ENCODE measurements at regions not wholly inside any gene's neighbourhood (a gene's known extent, or its start where the extent isn't known, plus 50 kb on each side); places are given as distances from the start of the nearest gene placed in this dataset.
"Not testable (repeated sequence)": the region's sequence is repeated elsewhere in the genome, so short reads cannot be mapped to it uniquely, and the experiment has no call there.

DNA sequence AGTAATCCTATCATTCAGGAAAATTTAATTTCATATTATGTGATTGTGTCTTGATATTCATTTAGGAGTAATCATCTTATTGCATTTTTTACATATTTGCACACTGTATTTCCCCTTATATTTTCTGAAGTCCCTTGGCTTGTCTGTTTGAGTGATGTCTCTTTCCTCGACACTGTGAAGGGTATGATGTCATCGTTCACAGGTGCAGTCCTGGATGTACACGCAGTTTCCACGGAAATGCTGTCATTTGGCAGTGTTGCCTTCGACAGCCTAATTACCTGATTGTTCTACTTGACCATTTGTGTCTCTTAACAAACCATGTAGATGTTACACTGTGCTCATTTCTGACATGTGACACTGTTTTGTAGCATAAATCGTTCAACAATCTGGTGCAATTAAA lies 1277.0 kb downstream of the TMEM121 start:
- Histone ChIP-seq H3K9me3 (no peaks in the 10 kb centered on the region), H3K4me3 (no peak overlapping the region), H3K27ac (no peak overlapping the region), H3K36me3 (no peaks in the 10 kb centered on the region), H3K27me3 (no peaks in the 10 kb centered on the region), H3K4me1 (no peaks in the 10 kb centered on the region)
- TF ChIP-seq, protein P1, sequence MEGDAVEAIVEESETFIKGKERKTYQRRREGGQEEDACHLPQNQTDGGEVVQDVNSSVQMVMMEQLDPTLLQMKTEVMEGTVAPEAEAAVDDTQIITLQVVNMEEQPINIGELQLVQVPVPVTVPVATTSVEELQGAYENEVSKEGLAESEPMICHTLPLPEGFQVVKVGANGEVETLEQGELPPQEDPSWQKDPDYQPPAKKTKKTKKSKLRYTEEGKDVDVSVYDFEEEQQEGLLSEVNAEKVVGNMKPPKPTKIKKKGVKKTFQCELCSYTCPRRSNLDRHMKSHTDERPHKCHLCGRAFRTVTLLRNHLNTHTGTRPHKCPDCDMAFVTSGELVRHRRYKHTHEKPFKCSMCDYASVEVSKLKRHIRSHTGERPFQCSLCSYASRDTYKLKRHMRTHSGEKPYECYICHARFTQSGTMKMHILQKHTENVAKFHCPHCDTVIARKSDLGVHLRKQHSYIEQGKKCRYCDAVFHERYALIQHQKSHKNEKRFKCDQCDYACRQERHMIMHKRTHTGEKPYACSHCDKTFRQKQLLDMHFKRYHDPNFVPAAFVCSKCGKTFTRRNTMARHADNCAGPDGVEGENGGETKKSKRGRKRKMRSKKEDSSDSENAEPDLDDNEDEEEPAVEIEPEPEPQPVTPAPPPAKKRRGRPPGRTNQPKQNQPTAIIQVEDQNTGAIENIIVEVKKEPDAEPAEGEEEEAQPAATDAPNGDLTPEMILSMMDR (IDR thresholded peaks at IDR 0.05): no peak
- TF ChIP-seq POLR2A (IDR thresholded peaks at IDR 0.05): no peak
- intact Hi-C loops (cut with DNase I; ENCODE audit: low total_unique reads): no loop called here
- DNase-seq: no peak

DNA sequence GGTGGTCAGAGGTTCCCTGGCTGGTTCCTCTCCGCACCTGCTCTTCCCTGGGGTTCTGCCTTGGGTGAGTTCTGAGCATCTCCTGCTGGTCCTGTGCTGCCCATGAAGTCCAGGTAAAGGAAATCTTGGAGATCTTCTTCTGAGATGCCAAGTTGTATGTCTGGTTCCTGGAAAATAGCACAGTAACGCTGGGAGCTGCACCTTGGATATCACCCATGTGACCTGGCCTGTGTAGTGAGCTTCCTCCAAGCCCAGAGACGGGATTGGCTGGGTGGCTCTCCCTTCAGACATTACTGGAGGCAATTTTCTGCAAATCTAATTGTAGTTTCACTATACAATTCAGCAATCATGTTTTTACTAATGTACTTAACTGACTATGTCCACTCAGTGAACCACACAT lies 1281.1 kb downstream of the TMEM121 start:
- H3K27me3 ChIP-seq: no peaks in the 10 kb centered on the region
- H3K4me3 ChIP-seq: no peak overlapping the region
- no peak overlapping the region for H3K27ac ChIP-seq
- no peaks in the 10 kb centered on the region for H3K4me1 ChIP-seq
- no peaks in the 10 kb centered on the region for H3K36me3 ChIP-seq
- H3K9me3 ChIP-seq: no peaks in the 10 kb centered on the region
- intact Hi-C loops (cut with DNase I; ENCODE audit: low total_unique reads): no loop called here
- DNase-seq: no peak
- no peak for TF ChIP-seq POLR2A (IDR thresholded peaks at IDR 0.05)
- TF ChIP-seq, protein P1 (IDR thresholded peaks at IDR 0.05): no peak

DNA sequence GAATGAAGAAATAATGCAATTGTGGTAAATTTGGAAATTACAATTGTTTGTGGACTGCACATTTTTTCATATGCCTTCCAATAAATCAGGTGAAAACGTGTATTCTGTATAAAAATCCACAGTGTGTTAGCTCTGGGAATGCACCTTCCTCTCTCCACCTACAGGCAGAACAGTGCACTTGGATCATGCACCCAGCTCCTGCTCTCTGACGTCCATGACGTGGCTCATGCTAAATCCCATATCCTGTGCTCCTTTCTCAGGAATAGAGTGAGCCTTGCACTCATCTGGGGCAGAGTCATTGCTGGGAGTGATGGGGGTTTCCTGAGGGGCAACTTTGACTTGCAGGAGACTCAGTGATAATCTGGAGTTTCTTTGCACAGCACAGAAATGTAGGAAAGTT lies 1282.1 kb downstream of the TMEM121 start:
- Histone ChIP-seq H3K36me3 (no peaks in the 10 kb centered on the region), H3K27me3 (no peaks in the 10 kb centered on the region), H3K27ac (no peak overlapping the region), H3K9me3 (no peaks in the 10 kb centered on the region), H3K4me3 (no peak overlapping the region), H3K4me1 (no peaks in the 10 kb centered on the region)
- no peak for DNase-seq
- intact Hi-C loops (cut with DNase I; ENCODE audit: low total_unique reads): no loop called here
- TF ChIP-seq, protein P1 (IDR thresholded peaks at IDR 0.05): no peak
- TF ChIP-seq POLR2A (IDR thresholded peaks at IDR 0.05): no peak

DNA sequence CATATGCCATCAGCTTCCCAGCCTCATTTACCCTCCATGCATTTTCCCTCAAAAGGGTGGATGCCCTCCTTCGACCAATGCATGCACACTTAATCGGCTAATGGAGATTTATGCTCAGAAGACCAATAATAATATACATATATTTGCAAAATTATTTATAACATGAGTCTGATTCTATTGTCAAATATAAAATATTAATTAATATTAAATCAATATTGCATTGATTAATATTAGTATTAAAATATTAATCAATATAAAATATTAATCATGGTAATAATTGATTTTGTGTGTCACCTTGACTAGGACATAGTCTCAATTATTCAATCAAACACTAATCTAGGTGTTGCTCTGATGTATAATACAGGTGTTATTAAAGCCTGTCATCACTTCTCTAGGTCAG lies 1282.5 kb downstream of the TMEM121 start:
- Histone ChIP-seq H3K27me3 (no peaks in the 10 kb centered on the region), H3K4me1 (no peaks in the 10 kb centered on the region), H3K4me3 (no peak overlapping the region), H3K36me3 (no peaks in the 10 kb centered on the region), H3K27ac (no peak overlapping the region), H3K9me3 (no peaks in the 10 kb centered on the region)
- no peak for TF ChIP-seq POLR2A (IDR thresholded peaks at IDR 0.05)
- TF ChIP-seq, protein P1 (IDR thresholded peaks at IDR 0.05): no peak
- DNase-seq: no peak
- intact Hi-C loops (cut with DNase I; ENCODE audit: low total_unique reads): no loop called here

DNA sequence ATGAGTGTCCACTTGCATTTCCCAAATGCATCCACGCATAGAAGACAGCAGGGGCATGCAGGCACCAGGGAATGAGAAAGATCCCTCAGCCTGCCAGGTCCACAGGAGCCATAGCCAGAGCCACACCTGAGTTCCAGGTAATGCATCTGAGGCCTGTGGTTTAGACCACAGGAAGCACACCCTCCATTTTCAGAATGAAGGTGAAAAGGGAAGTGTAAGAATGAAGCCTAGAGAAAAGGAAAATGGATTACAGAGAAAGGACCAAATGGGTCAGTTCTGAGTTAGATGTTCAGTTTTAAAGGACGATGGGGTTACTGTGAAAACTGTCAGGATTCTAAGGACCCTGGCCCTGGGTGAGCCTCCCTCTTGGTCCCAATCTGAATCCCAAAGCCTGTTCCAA lies 1283.2 kb downstream of the TMEM121 start:
- Histone ChIP-seq H3K4me1 (no peaks in the 10 kb centered on the region), H3K9me3 (no peaks in the 10 kb centered on the region), H3K27ac (no peak overlapping the region), H3K36me3 (no peaks in the 10 kb centered on the region), H3K4me3 (no peak overlapping the region), H3K27me3 (no peaks in the 10 kb centered on the region)
- intact Hi-C loops (cut with DNase I; ENCODE audit: low total_unique reads): no loop called here
- TF ChIP-seq, protein P1 (IDR thresholded peaks at IDR 0.05): no peak
- no peak for TF ChIP-seq POLR2A (IDR thresholded peaks at IDR 0.05)
- no peak for DNase-seq

DNA sequence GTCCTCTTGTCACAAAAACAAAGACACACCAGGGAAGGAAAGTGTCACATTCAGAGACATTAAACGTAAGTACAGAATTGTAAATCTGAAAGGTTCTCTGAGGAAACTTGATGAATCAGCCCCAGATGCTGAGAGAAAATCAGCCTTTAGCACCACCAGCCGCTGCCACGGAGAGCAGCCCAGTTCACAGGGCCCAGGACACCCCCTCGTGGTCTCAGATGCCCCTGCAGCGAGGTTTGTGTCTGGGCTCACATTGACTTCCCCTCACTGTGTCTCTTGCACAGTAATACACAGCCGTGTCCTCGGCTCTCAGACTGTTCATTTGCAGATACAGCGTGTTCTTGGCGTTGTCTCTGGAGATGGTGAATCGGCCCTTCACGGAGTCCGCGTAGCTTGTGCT lies 1283.8 kb downstream of the TMEM121 start:
- H3K27ac ChIP-seq; H3K4me3 ChIP-seq; intact Hi-C loops (cut with DNase I; ENCODE audit: low total_unique reads); H3K9me3 ChIP-seq; DNase-seq; H3K4me1 ChIP-seq; H3K27me3 ChIP-seq; H3K36me3 ChIP-seq: not testable (repeated sequence)
